ENCODE measurements at regions not wholly inside any gene's neighbourhood (a gene's known extent, or its start where the extent isn't known, plus 50 kb on each side); places are given as distances from the start of the nearest gene placed in this dataset.

- no peak for DNase-seq (ENCODE audit: low read depth, low spot score)
- in situ Hi-C loops (cut with HindIII; ENCODE audit: low sequenced_read_pairs), result no loop called here
- no peak for TF ChIP-seq CTCF (IDR thresholded peaks at IDR 0.05; ENCODE audit: low read depth, low read length)
- no peak overlapping the region for H3K4me3 ChIP-seq (ENCODE audit: low read depth, low read length)
These were observed 69.5 kb downstream of the C11orf91 start for GRCh38 chr11:33630936-33631748.

GRCh38 chr11:33624083-33624482 lies 76.5 kb downstream of the C11orf91 start:
- in situ Hi-C loops (cut with HindIII; ENCODE audit: low sequenced_read_pairs), result no loop called here
- TF ChIP-seq CTCF (IDR thresholded peaks at IDR 0.05; ENCODE audit: low read depth, low read length), result no peak
- H3K4me3 ChIP-seq (ENCODE audit: low read depth, low read length), result no peak overlapping the region
- no peak for DNase-seq (ENCODE audit: low read depth, low spot score)

GRCh38 chr11:33622806-33623205 lies 77.8 kb downstream of the C11orf91 start:
- in situ Hi-C loops (cut with HindIII; ENCODE audit: low sequenced_read_pairs), result no loop called here
- no peak for DNase-seq (ENCODE audit: low read depth, low spot score)
- no peak for TF ChIP-seq CTCF (IDR thresholded peaks at IDR 0.05; ENCODE audit: low read depth, low read length)
- H3K4me3 ChIP-seq (ENCODE audit: low read depth, low read length), result no peak overlapping the region

GRCh38 chr11:33622186-33622585 lies 78.4 kb downstream of the C11orf91 start:
- H3K4me3 ChIP-seq (ENCODE audit: low read depth, low read length), result no peak overlapping the region
- TF ChIP-seq CTCF (IDR thresholded peaks at IDR 0.05; ENCODE audit: low read depth, low read length), result no peak
- DNase-seq (ENCODE audit: low read depth, low spot score), result peak; percentile 85
- in situ Hi-C loops (cut with HindIII; ENCODE audit: low sequenced_read_pairs), result no loop called here

GRCh38 chr11:33620423-33621171 lies 80.0 kb downstream of the C11orf91 start:
- peak; percentile 84 for DNase-seq (ENCODE audit: low read depth, low spot score)
- no peak overlapping the region for H3K4me3 ChIP-seq (ENCODE audit: low read depth, low read length)
- no peak for TF ChIP-seq CTCF (IDR thresholded peaks at IDR 0.05; ENCODE audit: low read depth, low read length)
- in situ Hi-C loops (cut with HindIII; ENCODE audit: low sequenced_read_pairs), result no loop called here

GRCh38 chr11:33618956-33619355 lies 81.7 kb downstream of the C11orf91 start:
- TF ChIP-seq CTCF (IDR thresholded peaks at IDR 0.05; ENCODE audit: low read depth, low read length), result no peak
- DNase-seq (ENCODE audit: low read depth, low spot score), result no peak
- in situ Hi-C loops (cut with HindIII; ENCODE audit: low sequenced_read_pairs), result no loop called here
- no peak overlapping the region for H3K4me3 ChIP-seq (ENCODE audit: low read depth, low read length)
